GM10248 (cell line): ENCODE measurements at regions not wholly inside any gene's neighbourhood (a gene's known extent, or its start where the extent isn't known, plus 50 kb on each side); places are given as distances from the start of the nearest gene placed in this dataset.

ENCODE experiments used
- CTCF ChIA-PET: fragments of 300-600 bp; sonication (Branson Sonifier 250); formaldehyde crosslinking; extraction: SDS; loops from one replicate; lab custom pipeline; 2021; ENCODE audit warnings: antibody characterized with exemption; lab: Yijun Ruan, JAX
- POLR2A ChIA-PET: fragments of 350-650 bp; sonication (Branson Sonifier 250); formaldehyde crosslinking; extraction: SDS; loops from one replicate; lab custom pipeline; 2020; ENCODE audit warnings: antibody characterized with exemption; lab: Yijun Ruan, JAX
- DNase-seq: peaks from one replicate; pipeline ENCODE4 v3.0.0; 2012; ENCODE audit errors: extremely low spot score
- CTCF ChIP-seq: IDR thresholded peaks from 2 replicates; pipeline ENCODE4 v1.5.1; 2012; ENCODE audit warnings: mild to moderate bottlenecking, low read depth; ENCODE audit errors: extremely low read depth, missing control alignments, control extremely low read depth

DNA sequence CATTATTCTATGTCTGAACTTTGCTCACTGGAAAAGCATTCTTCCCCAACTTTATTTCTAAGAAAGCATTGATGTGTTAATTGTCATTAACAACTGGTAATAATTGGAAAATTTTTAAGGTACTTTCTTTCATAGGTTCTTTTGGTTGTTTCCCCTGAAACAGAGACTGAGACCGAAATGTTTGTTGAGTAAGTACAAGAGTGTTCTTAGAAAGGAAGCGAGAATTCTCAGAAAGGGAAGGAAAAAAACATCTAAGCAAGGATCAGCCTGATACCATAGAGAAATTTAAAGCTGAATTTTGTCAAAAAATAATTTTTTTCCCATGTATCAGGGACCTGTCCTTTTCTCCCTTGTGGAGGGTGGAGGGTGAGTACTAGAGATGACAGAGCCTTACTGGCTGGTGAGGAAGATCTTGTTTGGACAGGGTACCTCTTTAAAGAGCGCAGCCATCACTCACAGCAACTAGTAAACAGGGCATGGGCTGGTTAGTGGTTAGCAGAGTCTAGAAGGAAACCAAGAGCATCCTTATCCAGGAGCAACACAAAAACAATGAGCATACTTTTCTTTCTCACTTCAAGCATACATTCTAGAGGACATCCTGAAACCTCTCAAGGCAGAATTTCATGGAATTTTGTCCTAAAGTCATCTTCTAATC lies 898.5 kb downstream of the DNAH5 start:
- TF ChIP-seq CTCF, result no peak
- POLR2A ChIA-PET, result no interaction called here
- CTCF ChIA-PET, result no interaction called here
- no peak for DNase-seq

DNA sequence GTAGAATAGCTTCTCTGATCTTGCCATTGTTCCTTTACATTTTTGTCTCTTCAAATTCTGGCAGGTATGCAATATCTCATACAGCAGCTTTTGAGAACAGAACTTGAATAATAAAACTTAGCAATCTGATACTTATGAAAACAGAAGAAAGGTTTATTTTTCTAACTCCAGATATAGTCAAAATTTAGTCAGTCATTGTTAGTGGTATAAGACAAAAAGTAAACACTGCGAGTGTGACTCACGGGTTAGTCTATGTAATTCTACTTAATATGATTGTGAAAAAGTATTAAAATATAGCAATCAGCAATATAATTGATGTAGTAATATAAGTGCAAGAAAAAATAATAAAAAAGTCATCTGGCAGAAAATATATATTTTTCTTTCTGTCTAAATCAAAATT lies 910.4 kb downstream of the DNAH5 start:
- no peak for DNase-seq
- TF ChIP-seq CTCF, result no peak
- CTCF ChIA-PET, result no interaction called here
- POLR2A ChIA-PET, result no interaction called here

DNA sequence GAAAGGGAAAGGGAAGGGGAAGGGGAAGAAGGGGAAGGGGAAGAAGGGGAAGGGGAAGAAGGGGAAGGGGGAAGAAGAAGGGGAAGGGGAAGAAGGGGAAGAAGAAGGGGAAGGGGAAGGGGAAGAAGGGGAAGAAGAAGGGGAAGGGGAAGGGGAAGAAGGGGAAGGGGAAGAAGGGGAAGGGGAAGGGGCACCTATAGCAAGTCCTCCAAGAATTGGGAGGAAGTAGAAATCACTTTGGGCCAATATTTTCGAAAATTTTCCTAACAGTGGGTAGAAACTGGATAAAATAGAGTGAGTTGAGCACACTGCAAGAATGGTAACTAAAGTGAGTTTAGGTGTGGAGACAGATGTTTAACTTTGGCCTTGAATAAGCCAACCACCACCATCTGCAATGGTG lies 915.3 kb downstream of the DNAH5 start:
- no peak for TF ChIP-seq CTCF
- ChIA-PET POLR2A (no interaction called here), CTCF (no interaction called here)
- no peak for DNase-seq

DNA sequence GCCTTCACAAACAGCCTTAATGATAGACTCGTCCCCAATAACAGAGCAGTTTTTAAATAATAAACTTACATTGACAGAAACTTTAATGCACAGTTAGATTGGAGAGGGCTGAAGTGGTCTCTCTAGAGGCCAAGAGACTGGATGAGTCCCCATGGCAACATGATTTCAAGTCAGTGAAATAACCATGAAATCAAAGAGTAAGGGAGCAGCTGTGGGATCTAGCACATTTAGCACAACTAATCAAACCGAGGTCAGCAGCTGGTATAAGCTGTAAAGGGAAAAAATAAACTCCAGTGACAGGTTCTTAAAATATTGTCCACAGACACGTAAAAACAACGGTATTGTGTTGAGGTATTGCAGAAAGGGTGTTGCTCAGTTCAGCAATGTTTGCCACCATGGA lies 916.6 kb downstream of the DNAH5 start:
- no peak for TF ChIP-seq CTCF
- DNase-seq, result no peak
- CTCF ChIA-PET, result no interaction called here
- POLR2A ChIA-PET, result no interaction called here

GRCh38 chr5:13019729-13020128 lies 924.8 kb downstream of the DNAH5 start:
- TF ChIP-seq CTCF, result no peak
- ChIA-PET CTCF (no interaction called here), POLR2A (no interaction called here)
- no peak for DNase-seq

- DNase-seq, result no peak
- ChIA-PET CTCF (interaction anchor here (1.1 to 1.2 kb wide), 2 partner anchors 14 to 15 kb away, joined by 3 to 4 read pairs; no protein-coding TSS in a partner anchor), POLR2A (no interaction called here)
- no peak for TF ChIP-seq CTCF
Observed at GRCh38 chr5:13003457-13003856, 941.0 kb downstream of the DNAH5 start.
